Gastrocnemius medialis (tissue), 4 donors: ENCODE measurements at regions not wholly inside any gene's neighbourhood (a gene's known extent, or its start where the extent isn't known, plus 50 kb on each side); places are given as distances from the start of the nearest gene placed in this dataset.

ENCODE experiments used
- POLR2A ChIP-seq, 2 donors: fragments of 450-650 bp; IDR thresholded peaks; one replicate each; pipeline ENCODE4 v1.6.1; 2017; ENCODE audit warnings: antibody characterized with exemption in 2 of 2, mild to moderate bottlenecking in 2 of 2, moderate library complexity in 2 of 2
- TF ChIP-seq, protein P1 (sequence below), 5 experiments: fragments of 450-650 bp in 3 of 5; fragments of 200-600 bp in 2 of 5; sonication (generic) in 2 of 5; IDR thresholded peaks in 4 of 5; conservative IDR thresholded peaks in 1 of 5; 1 replicate in 4 of 5; 2 replicates in 1 of 5; pipeline ENCODE4 v1.5.1; 2016 to 2019; ENCODE audit warnings: antibody characterized with exemption in 5 of 5, mild to moderate bottlenecking in 3 of 5, moderate library complexity in 3 of 5

DNA sequence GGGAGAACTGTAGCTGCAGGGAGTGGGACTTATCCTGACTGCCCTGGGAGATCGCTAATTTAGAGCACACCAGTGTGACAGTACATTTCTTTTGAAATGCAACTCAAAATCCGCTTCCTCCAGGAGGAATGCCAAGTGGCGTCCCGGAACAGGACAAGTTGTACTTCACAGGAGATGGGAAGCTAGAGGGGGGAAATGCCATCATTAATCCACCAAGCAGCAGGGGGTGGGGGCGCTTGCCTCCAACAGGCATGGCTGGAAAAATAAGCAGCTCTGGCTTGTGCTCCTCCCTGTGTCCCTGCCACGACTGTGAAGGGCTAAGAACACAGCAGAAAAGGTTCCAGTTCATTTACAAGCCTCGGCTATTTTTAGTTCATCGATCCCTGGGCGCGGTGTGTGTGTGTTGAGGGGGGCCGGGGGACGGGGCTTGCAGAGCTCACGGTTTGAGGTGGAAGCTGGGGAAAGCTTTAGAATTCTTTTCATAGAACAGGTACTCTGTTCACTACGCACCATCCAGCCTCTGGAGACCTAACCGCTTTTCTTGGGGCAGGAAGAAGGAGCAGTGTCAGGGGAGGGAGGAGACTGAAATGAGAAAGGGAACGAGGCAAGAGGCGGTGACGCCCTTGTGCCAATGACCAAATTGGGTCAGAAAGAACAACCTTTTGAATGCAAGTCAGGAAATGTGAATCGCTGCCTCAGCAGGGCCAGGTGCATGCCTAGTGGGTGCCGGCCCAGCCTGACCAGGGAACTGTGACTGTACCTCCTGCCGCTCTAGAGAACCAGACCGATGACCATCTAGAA lies 51.8 kb upstream of the DGKG start:
- TF ChIP-seq, protein P1, sequence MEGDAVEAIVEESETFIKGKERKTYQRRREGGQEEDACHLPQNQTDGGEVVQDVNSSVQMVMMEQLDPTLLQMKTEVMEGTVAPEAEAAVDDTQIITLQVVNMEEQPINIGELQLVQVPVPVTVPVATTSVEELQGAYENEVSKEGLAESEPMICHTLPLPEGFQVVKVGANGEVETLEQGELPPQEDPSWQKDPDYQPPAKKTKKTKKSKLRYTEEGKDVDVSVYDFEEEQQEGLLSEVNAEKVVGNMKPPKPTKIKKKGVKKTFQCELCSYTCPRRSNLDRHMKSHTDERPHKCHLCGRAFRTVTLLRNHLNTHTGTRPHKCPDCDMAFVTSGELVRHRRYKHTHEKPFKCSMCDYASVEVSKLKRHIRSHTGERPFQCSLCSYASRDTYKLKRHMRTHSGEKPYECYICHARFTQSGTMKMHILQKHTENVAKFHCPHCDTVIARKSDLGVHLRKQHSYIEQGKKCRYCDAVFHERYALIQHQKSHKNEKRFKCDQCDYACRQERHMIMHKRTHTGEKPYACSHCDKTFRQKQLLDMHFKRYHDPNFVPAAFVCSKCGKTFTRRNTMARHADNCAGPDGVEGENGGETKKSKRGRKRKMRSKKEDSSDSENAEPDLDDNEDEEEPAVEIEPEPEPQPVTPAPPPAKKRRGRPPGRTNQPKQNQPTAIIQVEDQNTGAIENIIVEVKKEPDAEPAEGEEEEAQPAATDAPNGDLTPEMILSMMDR (IDR thresholded peaks at IDR 0.05 in 4 of 5, conservative IDR thresholded peaks at IDR 0.05 in 1 of 5): no peak
- no peak for TF ChIP-seq POLR2A (IDR thresholded peaks at IDR 0.05)
